ENCODE measurements at regions not wholly inside any gene's neighbourhood (a gene's known extent, or its start where the extent isn't known, plus 50 kb on each side); places are given as distances from the start of the nearest gene placed in this dataset.

DNA sequence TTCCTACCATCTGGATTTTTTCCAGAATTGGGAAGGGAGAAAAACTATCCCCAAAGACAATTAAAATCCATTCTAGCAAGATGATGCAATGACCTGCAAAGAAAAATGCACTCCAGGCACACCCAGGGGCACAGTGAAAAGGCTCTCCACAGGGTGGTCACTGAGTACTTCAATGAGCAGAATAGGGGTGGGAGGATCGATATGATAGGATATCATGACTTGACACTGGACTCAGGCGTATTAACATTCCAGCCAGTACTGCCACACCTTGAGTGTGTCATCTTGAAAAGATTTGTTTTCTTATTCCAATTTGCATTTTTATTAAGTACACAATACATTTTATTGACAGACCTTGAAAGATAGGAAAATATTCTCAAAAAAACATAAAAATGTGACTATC is 132.2 kb downstream of the ZNF37A start:
- H2AFZ ChIP-seq (ENCODE audit: low read depth, low read length, poor library complexity, severe bottlenecking), result no peak overlapping the region
- H3K4me1 ChIP-seq (ENCODE audit: control insufficient read depth in 1 of 2, insufficient read depth in 2 of 2, low read length in 2 of 2), result no peaks in the 10 kb centered on the region
- no peak overlapping the region for H3K27ac ChIP-seq (ENCODE audit: low read depth, low read length)
- no peak overlapping the region for H3K9ac ChIP-seq (ENCODE audit: low read length)
- BruUV-seq (replicated peaks), result no TSS peak
- no peaks in the 10 kb centered on the region for H3K9me3 ChIP-seq (ENCODE audit: control insufficient read depth in 1 of 2, insufficient read depth in 1 of 2, low read depth in 1 of 2, low read length in 2 of 2)
- ChIA-PET POLR2A (no interaction called here), RAD21 (ENCODE audit: low non-redundant PET in 1 of 2, low total read pairs in 2 of 2, uncharacterized antibody in 2 of 2, unreplicated experiment in 2 of 2) (no interaction called here), CTCF (no interaction called here)
- no peaks in the 10 kb centered on the region for H3K9me2 ChIP-seq (ENCODE audit: insufficient read depth)
- H4K20me1 ChIP-seq (ENCODE audit: insufficient read depth), result no peaks in the 10 kb centered on the region
- no peaks in the 10 kb centered on the region for H3K79me2 ChIP-seq (ENCODE audit: insufficient read depth, low read length)
- H3K36me3 ChIP-seq (ENCODE audit: control insufficient read depth in 1 of 2, insufficient read depth in 2 of 2, low read length in 2 of 2), result no peaks in the 10 kb centered on the region
- intact Hi-C loops (cut with micrococcal nuclease), result no loop called here
- ATAC-seq (no peak), DNase-seq (ENCODE audit: low read depth, low spot score) (no peak)
- no peak overlapping the region for H3K4me3 ChIP-seq (replicated peaks in 1 of 2; ENCODE audit: low read depth in 1 of 2, low read length in 2 of 2)
- no peak overlapping the region for H3K4me2 ChIP-seq (ENCODE audit: low read length)
- TF ChIP-seq POLR2A (IDR thresholded peaks at IDR 0.05; ENCODE audit: borderline replicate concordance, extremely low read depth, insufficient read depth, insufficient read length), result no peak
- TF ChIP-seq ELF1 (IDR thresholded peaks at IDR 0.05; ENCODE audit: borderline replicate concordance, low read depth), result no peak
- TF ChIP-seq, protein P1, sequence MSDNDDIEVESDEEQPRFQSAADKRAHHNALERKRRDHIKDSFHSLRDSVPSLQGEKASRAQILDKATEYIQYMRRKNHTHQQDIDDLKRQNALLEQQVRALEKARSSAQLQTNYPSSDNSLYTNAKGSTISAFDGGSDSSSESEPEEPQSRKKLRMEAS (IDR thresholded peaks at IDR 0.05), result no peak
- no peak for TF ChIP-seq EGR1 (IDR thresholded peaks at IDR 0.05; ENCODE audit: low read depth)
- no peak for TF ChIP-seq JUND (IDR thresholded peaks at IDR 0.05)
- TF ChIP-seq CBX3 (IDR thresholded peaks at IDR 0.05; ENCODE audit: low read depth), result no peak
- no peak for TF ChIP-seq SIN3A (IDR thresholded peaks at IDR 0.05; ENCODE audit: low read depth)
- no peak for TF ChIP-seq RAD21 (IDR thresholded peaks at IDR 0.05; ENCODE audit: low read depth)
- TF ChIP-seq, protein P2, sequence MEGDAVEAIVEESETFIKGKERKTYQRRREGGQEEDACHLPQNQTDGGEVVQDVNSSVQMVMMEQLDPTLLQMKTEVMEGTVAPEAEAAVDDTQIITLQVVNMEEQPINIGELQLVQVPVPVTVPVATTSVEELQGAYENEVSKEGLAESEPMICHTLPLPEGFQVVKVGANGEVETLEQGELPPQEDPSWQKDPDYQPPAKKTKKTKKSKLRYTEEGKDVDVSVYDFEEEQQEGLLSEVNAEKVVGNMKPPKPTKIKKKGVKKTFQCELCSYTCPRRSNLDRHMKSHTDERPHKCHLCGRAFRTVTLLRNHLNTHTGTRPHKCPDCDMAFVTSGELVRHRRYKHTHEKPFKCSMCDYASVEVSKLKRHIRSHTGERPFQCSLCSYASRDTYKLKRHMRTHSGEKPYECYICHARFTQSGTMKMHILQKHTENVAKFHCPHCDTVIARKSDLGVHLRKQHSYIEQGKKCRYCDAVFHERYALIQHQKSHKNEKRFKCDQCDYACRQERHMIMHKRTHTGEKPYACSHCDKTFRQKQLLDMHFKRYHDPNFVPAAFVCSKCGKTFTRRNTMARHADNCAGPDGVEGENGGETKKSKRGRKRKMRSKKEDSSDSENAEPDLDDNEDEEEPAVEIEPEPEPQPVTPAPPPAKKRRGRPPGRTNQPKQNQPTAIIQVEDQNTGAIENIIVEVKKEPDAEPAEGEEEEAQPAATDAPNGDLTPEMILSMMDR (IDR thresholded peaks at IDR 0.05 in 2 of 3, conservative IDR thresholded peaks at IDR 0.05 in 1 of 3; ENCODE audit: borderline replicate concordance in 1 of 3, insufficient read depth in 1 of 3, low read depth in 2 of 3, low read length in 2 of 3), result no peak
- no peak for TF ChIP-seq TCF7L2 (IDR thresholded peaks at IDR 0.05; ENCODE audit: borderline replicate concordance, extremely low read depth, insufficient read depth, insufficient read length)
- TF ChIP-seq FOSL1 (IDR thresholded peaks at IDR 0.05; ENCODE audit: low read depth), result no peak
- no peak for TF ChIP-seq POLR2AphosphoS5 (IDR thresholded peaks at IDR 0.05; ENCODE audit: low read depth, low read length)
- no peak for TF ChIP-seq EZH2 (IDR thresholded peaks at IDR 0.05)
- no peak for TF ChIP-seq SRF (IDR thresholded peaks at IDR 0.05; ENCODE audit: low read depth)
- no peak for TF ChIP-seq SP1 (IDR thresholded peaks at IDR 0.05; ENCODE audit: low read depth)
- TF ChIP-seq YY1 (IDR thresholded peaks at IDR 0.05; ENCODE audit: extremely low read depth, insufficient replicate concordance, low read depth, low read length), result no peak
- no peak for TF ChIP-seq EZH2phosphoT487 (IDR thresholded peaks at IDR 0.05; ENCODE audit: borderline replicate concordance)
- no peak for TF ChIP-seq CEBPB (IDR thresholded peaks at IDR 0.05; ENCODE audit: low read depth)
- TF ChIP-seq, protein P3, sequence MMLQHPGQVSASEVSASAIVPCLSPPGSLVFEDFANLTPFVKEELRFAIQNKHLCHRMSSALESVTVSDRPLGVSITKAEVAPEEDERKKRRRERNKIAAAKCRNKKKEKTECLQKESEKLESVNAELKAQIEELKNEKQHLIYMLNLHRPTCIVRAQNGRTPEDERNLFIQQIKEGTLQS (IDR thresholded peaks at IDR 0.05), result no peak
- no peak for TF ChIP-seq ZNF274 (IDR thresholded peaks at IDR 0.05; ENCODE audit: low read depth, low read length)
- H3K27me3 ChIP-seq (ENCODE audit: insufficient read depth, low read length), result no peaks in the 10 kb centered on the region

Measured in HCT116 (cell line).